ENCODE measurements at regions not wholly inside any gene's neighbourhood (a gene's known extent, or its start where the extent isn't known, plus 50 kb on each side); places are given as distances from the start of the nearest gene placed in this dataset.

DNA sequence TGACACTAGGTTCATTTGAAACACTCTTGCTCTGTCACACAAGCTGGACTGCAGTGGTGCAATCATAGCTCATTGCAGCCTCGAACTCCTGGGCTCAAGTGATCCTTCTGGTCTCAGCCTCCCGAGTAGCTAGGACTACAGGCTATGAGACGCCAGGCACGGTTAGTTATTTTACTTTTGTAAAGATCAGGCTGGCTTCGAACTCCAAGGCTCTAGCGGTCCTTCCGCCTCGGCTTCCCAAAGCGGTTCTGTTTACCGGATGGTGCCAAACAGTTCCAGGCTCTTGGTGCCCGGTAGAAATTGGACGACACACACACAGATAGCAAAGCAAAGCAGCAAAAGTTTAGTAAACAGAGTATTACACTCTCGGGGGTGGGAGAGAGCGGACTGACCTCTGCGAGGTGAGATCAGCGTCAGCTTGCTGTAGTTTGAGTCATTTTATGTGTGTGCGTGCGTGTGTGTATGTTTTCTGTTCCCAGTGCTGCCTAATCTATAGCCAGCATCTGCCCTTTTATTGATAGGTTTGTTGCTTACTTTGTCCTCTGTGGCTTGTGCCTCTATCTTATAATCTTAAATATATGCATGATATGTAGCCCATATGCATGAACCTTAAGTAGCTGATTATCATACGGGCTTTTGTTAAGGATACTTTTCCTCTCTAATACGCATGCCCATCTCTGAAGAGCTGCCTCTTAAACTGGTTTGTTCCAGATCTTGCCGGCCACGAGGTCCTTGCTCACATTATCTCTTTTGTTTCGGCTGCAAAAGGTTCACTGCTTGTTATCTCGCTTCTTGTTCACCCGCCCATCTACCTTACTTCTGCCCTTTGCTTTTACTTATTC lies 75.2 kb downstream of the OR2B2 start (continued):
- TF ChIP-seq, protein P1, sequence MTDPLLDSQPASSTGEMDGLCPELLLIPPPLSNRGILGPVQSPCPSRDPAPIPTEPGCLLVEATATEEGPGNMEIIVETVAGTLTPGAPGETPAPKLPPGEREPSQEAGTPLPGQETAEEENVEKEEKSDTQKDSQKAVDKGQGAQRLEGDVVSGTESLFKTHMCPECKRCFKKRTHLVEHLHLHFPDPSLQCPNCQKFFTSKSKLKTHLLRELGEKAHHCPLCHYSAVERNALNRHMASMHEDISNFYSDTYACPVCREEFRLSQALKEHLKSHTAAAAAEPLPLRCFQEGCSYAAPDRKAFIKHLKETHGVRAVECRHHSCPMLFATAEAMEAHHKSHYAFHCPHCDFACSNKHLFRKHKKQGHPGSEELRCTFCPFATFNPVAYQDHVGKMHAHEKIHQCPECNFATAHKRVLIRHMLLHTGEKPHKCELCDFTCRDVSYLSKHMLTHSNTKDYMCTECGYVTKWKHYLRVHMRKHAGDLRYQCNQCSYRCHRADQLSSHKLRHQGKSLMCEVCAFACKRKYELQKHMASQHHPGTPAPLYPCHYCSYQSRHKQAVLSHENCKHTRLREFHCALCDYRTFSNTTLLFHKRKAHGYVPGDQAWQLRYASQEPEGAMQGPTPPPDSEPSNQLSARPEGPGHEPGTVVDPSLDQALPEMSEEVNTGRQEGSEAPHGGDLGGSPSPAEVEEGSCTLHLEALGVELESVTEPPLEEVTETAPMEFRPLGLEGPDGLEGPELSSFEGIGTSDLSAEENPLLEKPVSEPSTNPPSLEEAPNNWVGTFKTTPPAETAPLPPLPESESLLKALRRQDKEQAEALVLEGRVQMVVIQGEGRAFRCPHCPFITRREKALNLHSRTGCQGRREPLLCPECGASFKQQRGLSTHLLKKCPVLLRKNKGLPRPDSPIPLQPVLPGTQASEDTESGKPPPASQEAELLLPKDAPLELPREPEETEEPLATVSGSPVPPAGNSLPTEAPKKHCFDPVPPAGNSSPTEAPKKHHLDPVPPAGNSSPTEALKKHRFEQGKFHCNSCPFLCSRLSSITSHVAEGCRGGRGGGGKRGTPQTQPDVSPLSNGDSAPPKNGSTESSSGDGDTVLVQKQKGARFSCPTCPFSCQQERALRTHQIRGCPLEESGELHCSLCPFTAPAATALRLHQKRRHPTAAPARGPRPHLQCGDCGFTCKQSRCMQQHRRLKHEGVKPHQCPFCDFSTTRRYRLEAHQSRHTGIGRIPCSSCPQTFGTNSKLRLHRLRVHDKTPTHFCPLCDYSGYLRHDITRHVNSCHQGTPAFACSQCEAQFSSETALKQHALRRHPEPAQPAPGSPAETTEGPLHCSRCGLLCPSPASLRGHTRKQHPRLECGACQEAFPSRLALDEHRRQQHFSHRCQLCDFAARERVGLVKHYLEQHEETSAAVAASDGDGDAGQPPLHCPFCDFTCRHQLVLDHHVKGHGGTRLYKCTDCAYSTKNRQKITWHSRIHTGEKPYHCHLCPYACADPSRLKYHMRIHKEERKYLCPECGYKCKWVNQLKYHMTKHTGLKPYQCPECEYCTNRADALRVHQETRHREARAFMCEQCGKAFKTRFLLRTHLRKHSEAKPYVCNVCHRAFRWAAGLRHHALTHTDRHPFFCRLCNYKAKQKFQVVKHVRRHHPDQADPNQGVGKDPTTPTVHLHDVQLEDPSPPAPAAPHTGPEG (CRISPR knock-in tag; IDR thresholded peaks at IDR 0.05) = no peak
- TF ChIP-seq ZNF709 (CRISPR knock-in tag; IDR thresholded peaks at IDR 0.05) (peak; percentile 64; the same call in 1 of the 2 replicates), FLYWCH1 (CRISPR knock-in tag; IDR thresholded peaks at IDR 0.05) (no peak), CCDC6 (CRISPR knock-in tag; IDR thresholded peaks at IDR 0.05) (no peak), ZNF747 (CRISPR knock-in tag; IDR thresholded peaks at IDR 0.05; ENCODE audit: borderline replicate concordance) (no peak), ZFP1 (CRISPR knock-in tag; IDR thresholded peaks at IDR 0.05) (no peak), THAP11 (CRISPR knock-in tag; IDR thresholded peaks at IDR 0.05) (0 out of 2 replicates have a peak, but pooled peaks have one; percentile 19), MYC (CRISPR knock-in tag; IDR thresholded peaks at IDR 0.05; ENCODE audit: borderline replicate concordance) (peak; percentile 74), CBX2 (IDR thresholded peaks at IDR 0.05; ENCODE audit: low read depth, low read length) (no peak), CBX2 (CRISPR knock-in tag; IDR thresholded peaks at IDR 0.05; ENCODE audit: low read depth) (no peak), MTA1 (CRISPR knock-in tag; IDR thresholded peaks at IDR 0.05; ENCODE audit: borderline replicate concordance) (no peak), SNAPC2 (CRISPR knock-in tag; IDR thresholded peaks at IDR 0.05) (peak; percentile 99), ZNF883 (CRISPR knock-in tag; IDR thresholded peaks at IDR 0.05; ENCODE audit: not compliant biosample characterization) (peak; percentile 52), XRCC5 (optimal IDR thresholded peaks at IDR 0.05; ENCODE audit: low read length) (no peak), MTF1 (CRISPR knock-in tag; IDR thresholded peaks at IDR 0.05) (0 out of 2 replicates have a peak, but pooled peaks have one; percentile 12), ZNF563 (CRISPR knock-in tag; IDR thresholded peaks at IDR 0.05) (no peak), KLF9 (CRISPR knock-in tag; IDR thresholded peaks at IDR 0.05; ENCODE audit: low read depth) (no peak)
- TF ChIP-seq, protein P2, sequence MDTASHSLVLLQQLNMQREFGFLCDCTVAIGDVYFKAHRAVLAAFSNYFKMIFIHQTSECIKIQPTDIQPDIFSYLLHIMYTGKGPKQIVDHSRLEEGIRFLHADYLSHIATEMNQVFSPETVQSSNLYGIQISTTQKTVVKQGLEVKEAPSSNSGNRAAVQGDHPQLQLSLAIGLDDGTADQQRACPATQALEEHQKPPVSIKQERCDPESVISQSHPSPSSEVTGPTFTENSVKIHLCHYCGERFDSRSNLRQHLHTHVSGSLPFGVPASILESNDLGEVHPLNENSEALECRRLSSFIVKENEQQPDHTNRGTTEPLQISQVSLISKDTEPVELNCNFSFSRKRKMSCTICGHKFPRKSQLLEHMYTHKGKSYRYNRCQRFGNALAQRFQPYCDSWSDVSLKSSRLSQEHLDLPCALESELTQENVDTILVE (CRISPR knock-in tag; IDR thresholded peaks at IDR 0.05) = no peak; the same call in 1 of the 2 replicates
- TF ChIP-seq, protein P3, sequence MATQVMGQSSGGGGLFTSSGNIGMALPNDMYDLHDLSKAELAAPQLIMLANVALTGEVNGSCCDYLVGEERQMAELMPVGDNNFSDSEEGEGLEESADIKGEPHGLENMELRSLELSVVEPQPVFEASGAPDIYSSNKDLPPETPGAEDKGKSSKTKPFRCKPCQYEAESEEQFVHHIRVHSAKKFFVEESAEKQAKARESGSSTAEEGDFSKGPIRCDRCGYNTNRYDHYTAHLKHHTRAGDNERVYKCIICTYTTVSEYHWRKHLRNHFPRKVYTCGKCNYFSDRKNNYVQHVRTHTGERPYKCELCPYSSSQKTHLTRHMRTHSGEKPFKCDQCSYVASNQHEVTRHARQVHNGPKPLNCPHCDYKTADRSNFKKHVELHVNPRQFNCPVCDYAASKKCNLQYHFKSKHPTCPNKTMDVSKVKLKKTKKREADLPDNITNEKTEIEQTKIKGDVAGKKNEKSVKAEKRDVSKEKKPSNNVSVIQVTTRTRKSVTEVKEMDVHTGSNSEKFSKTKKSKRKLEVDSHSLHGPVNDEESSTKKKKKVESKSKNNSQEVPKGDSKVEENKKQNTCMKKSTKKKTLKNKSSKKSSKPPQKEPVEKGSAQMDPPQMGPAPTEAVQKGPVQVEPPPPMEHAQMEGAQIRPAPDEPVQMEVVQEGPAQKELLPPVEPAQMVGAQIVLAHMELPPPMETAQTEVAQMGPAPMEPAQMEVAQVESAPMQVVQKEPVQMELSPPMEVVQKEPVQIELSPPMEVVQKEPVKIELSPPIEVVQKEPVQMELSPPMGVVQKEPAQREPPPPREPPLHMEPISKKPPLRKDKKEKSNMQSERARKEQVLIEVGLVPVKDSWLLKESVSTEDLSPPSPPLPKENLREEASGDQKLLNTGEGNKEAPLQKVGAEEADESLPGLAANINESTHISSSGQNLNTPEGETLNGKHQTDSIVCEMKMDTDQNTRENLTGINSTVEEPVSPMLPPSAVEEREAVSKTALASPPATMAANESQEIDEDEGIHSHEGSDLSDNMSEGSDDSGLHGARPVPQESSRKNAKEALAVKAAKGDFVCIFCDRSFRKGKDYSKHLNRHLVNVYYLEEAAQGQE (IDR thresholded peaks at IDR 0.05; ENCODE audit: borderline replicate concordance in 1 of 2, low read depth in 1 of 2, low read length in 2 of 2) = 0 out of 4 replicates have a peak, but pooled peaks of 1 of the 2 experiments have one; percentile 34

All from HepG2 (cell line).